Smooth muscle cell (in vitro differentiated cells): ENCODE measurements at regions not wholly inside any gene's neighbourhood (a gene's known extent, or its start where the extent isn't known, plus 50 kb on each side); places are given as distances from the start of the nearest gene placed in this dataset.
A peak's percentile ranks its signal among the peaks of the same experiment; 100 is the strongest.

Experiments
- DNase-seq: peaks from one replicate; lab custom pipeline; 2025; ENCODE audit not compliant: unreplicated experiment; lab: John Stamatoyannopoulos, UW
- H2AFZ ChIP-seq: fragments of 200-600 bp; sonication (generic); 2 replicates; pipeline ENCODE4 v1.6.0; 2016; ENCODE audit warnings: antibody characterized with exemption, low read depth, mild to moderate bottlenecking
- H3F3A ChIP-seq: fragments of 200-600 bp; sonication (generic); 2 replicates; pipeline ENCODE4 v1.6.0; 2017; ENCODE audit warnings: antibody characterized with exemption, low read depth
- H3K27ac ChIP-seq: fragments of 200-600 bp; sonication (generic); 2 replicates; pipeline ENCODE4 v1.5.1; 2016; ENCODE audit warnings: low read depth, mild to moderate bottlenecking
- H3K27me3 ChIP-seq: fragments of 200-600 bp; sonication (generic); 2 replicates; pipeline ENCODE4 v1.6.1; 2016; ENCODE audit warnings: low read depth, mild to moderate bottlenecking
- H3K36me3 ChIP-seq: fragments of 200-600 bp; sonication (generic); 2 replicates; pipeline ENCODE4 v1.5.1; 2016; ENCODE audit warnings: low read depth
- H3K4me1 ChIP-seq: fragments of 200-600 bp; sonication (generic); 2 replicates; pipeline ENCODE4 v1.5.1; 2016; ENCODE audit warnings: low read depth
- H3K4me2 ChIP-seq: fragments of 200-600 bp; sonication (generic); 2 replicates; pipeline ENCODE4 v1.6.0; 2016; ENCODE audit warnings: mild to moderate bottlenecking
- H3K4me3 ChIP-seq: fragments of 200-600 bp; sonication (generic); 2 replicates; pipeline ENCODE4 v1.5.1; 2016; ENCODE audit warnings: mild to moderate bottlenecking
- H3K79me2 ChIP-seq: fragments of 200-600 bp; sonication (generic); 2 replicates; pipeline ENCODE4 v1.6.0; 2016; ENCODE audit warnings: low read depth, mild to moderate bottlenecking
- H3K9ac ChIP-seq: fragments of 200-600 bp; sonication (generic); 2 replicates; pipeline ENCODE4 v1.6.0; 2016; ENCODE audit warnings: low read depth
- H3K9me3 ChIP-seq: fragments of 200-600 bp; sonication (generic); replicated peaks from 2 replicates; pipeline ENCODE4 v1.5.1; 2016; ENCODE audit warnings: low read depth
- H4K20me1 ChIP-seq: fragments of 200-600 bp; sonication (generic); 2 replicates; pipeline ENCODE4 v1.6.0; 2016; ENCODE audit warnings: low read depth
- WGBS: methylation state at CpG from one replicate; pipeline ENCODE4 v1.1.7; 2016; ENCODE audit warnings: low lambda C conversion rate; 5-methylcytosine and 5-hydroxymethylcytosine counted together
- TF ChIP-seq, protein P1 (sequence below): fragments of 200-600 bp; sonication (generic); IDR thresholded peaks from 2 replicates; pipeline ENCODE4 v1.5.1; 2017; ENCODE audit warnings: borderline replicate concordance, mild to moderate bottlenecking, antibody characterized with exemption; ENCODE audit not compliant: insufficient read depth, poor library complexity, severe bottlenecking

DNA sequence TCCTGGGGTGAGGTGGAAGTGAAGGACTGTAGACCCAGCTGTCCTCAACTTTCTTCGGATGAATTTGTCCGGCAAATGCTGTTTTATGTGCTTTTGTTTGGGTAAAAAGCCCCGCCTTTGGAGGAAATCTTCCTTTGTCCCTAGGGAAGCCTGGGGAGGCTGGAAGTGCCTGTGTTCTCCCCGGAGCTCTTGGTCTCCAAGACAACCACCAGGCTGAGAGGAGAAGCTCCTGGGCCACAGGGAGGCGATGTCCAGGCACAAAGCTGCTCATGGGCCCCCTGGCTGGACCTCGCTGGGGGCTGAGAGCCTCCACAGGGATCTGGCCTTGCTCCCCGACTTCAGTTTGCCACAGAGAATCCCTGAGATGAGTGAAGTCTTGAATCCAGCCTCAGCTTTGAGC lies 293.1 kb upstream of the N4BP1 start:
- peaks cover 8% of the 10 kb centered on the region for H3K4me1 ChIP-seq
- H3K27me3 ChIP-seq: peaks cover 18% of the 10 kb centered on the region
- no peak for DNase-seq
- no peak overlapping the region for H3K4me2 ChIP-seq
- H3F3A ChIP-seq: no peaks in the 10 kb centered on the region
- H3K79me2 ChIP-seq: no peaks in the 10 kb centered on the region
- H3K27ac ChIP-seq: no peak overlapping the region
- TF ChIP-seq, protein P1, sequence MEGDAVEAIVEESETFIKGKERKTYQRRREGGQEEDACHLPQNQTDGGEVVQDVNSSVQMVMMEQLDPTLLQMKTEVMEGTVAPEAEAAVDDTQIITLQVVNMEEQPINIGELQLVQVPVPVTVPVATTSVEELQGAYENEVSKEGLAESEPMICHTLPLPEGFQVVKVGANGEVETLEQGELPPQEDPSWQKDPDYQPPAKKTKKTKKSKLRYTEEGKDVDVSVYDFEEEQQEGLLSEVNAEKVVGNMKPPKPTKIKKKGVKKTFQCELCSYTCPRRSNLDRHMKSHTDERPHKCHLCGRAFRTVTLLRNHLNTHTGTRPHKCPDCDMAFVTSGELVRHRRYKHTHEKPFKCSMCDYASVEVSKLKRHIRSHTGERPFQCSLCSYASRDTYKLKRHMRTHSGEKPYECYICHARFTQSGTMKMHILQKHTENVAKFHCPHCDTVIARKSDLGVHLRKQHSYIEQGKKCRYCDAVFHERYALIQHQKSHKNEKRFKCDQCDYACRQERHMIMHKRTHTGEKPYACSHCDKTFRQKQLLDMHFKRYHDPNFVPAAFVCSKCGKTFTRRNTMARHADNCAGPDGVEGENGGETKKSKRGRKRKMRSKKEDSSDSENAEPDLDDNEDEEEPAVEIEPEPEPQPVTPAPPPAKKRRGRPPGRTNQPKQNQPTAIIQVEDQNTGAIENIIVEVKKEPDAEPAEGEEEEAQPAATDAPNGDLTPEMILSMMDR: no peak
- 79% methylated on average over 7 of the region's 7 CpGs for WGBS
- no peaks in the 10 kb centered on the region for H3K36me3 ChIP-seq
- H2AFZ ChIP-seq: no peak overlapping the region
- no peak overlapping the region for H3K9ac ChIP-seq
- H3K4me3 ChIP-seq: no peak overlapping the region
- no peaks in the 10 kb centered on the region for H4K20me1 ChIP-seq
- no peaks in the 10 kb centered on the region for H3K9me3 ChIP-seq

GRCh38 chr16:48901712-48902374 lies 291.9 kb upstream of the N4BP1 start:
- no peak for DNase-seq
- no peak overlapping the region for H3K27ac ChIP-seq

DNA sequence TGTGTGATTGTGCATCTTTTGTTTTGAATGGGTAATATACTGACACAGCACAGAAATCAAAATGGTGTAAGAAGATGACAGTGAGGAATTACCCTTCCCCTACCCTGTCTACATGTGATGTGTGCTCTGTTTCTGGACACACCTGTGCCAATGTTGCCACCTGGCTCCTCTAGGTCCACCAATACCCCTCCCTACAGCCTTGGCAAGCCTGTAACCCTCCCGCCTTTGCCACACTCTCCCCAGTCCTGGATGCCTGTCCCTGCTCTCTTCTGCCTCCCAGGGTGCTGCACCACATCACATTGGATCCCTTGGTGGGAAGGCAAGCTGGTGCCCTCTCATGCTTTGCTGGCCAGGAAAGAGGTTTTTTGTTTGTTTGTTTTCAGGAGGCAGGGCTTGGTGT lies 289.5 kb upstream of the N4BP1 start:
- H3K9ac ChIP-seq: no peak overlapping the region
- TF ChIP-seq, protein P1: no peak
- H3K4me3 ChIP-seq: no peak overlapping the region
- H3K27me3 ChIP-seq: peaks cover 18% of the 10 kb centered on the region
- no peak overlapping the region for H2AFZ ChIP-seq
- H4K20me1 ChIP-seq: no peaks in the 10 kb centered on the region
- H3K79me2 ChIP-seq: no peaks in the 10 kb centered on the region
- H3F3A ChIP-seq: no peaks in the 10 kb centered on the region
- H3K4me1 ChIP-seq: peaks cover 8% of the 10 kb centered on the region
- no peaks in the 10 kb centered on the region for H3K36me3 ChIP-seq
- H3K9me3 ChIP-seq: no peaks in the 10 kb centered on the region
- WGBS: 86% methylated on average over 1 of the region's 1 CpG
- H3K4me2 ChIP-seq: no peak overlapping the region
- DNase-seq: no peak
- H3K27ac ChIP-seq: no peak overlapping the region

More at GRCh38 chr16:48901712-48902374, 291.9 kb upstream of the N4BP1 start:
- Histone ChIP-seq H3K79me2 (no peaks in the 10 kb centered on the region), H3K4me3 (no peak overlapping the region), H4K20me1 (no peaks in the 10 kb centered on the region), H3K4me1 (peaks cover 8% of the 10 kb centered on the region), H3K4me2 (no peak overlapping the region), H3K9ac (no peak overlapping the region), H3K27me3 (peaks cover 18% of the 10 kb centered on the region), H3K9me3 (no peaks in the 10 kb centered on the region), H2AFZ (no peak overlapping the region), H3K36me3 (no peaks in the 10 kb centered on the region), H3F3A (no peaks in the 10 kb centered on the region)
- WGBS: 73% methylated on average over 9 of the region's 9 CpGs
- TF ChIP-seq, protein P1: peak; percentile 10

DNA sequence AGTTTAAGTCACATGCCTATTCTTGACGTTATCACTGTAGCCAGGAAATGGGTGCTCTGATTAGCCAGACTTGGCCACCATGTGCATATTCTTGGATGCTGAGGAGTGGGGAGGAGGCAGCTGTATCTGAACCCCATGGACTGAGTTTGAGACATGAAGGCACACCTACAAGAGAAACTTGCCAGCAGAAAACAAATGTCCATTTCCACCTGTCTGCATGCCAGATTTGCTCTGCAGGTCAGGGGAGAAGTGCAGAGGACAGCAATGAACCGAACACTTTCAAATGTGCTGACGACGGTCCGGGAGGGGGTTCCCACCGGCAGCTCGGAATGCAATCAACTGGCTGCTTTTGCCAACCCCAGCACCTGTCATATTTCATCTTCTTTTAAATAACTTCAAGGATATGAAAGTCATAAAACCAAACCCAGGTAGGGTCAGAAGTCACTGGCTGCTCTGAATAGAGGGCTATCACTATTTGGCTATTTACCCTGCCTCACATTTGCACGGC lies 287.8 kb upstream of the N4BP1 start:
- Histone ChIP-seq H4K20me1 (no peaks in the 10 kb centered on the region), H3K4me3 (no peak overlapping the region), H2AFZ (no peak overlapping the region), H3K79me2 (no peaks in the 10 kb centered on the region), H3K9ac (no peak overlapping the region), H3K27me3 (peaks cover 15% of the 10 kb centered on the region), H3K36me3 (no peaks in the 10 kb centered on the region), H3F3A (no peaks in the 10 kb centered on the region), H3K4me1 (peaks cover under 1% of the 10 kb centered on the region), H3K4me2 (no peak overlapping the region), H3K9me3 (no peaks in the 10 kb centered on the region), H3K27ac (no peak overlapping the region)
- TF ChIP-seq, protein P1: no peak
- DNase-seq: no peak
- 86% methylated on average over 8 of the region's 8 CpGs for WGBS
